Activated T-cell treated with anti-CD3 and anti-CD28 coated beads, Interleukin-2, amount 50 U/mL, for 48 hours (primary cell): ENCODE measurements at regions not wholly inside any gene's neighbourhood (a gene's known extent, or its start where the extent isn't known, plus 50 kb on each side); places are given as distances from the start of the nearest gene placed in this dataset.

Experiments used
- DNase-seq, 2 experiments: peaks; one replicate each; pipeline ENCODE4 v3.0.0-alpha.2; 2020

GRCh38 chr16:35687781-35688180 lies 2228.4 kb downstream of the TP53TG3F start:
- DNase-seq = no peak

DNA sequence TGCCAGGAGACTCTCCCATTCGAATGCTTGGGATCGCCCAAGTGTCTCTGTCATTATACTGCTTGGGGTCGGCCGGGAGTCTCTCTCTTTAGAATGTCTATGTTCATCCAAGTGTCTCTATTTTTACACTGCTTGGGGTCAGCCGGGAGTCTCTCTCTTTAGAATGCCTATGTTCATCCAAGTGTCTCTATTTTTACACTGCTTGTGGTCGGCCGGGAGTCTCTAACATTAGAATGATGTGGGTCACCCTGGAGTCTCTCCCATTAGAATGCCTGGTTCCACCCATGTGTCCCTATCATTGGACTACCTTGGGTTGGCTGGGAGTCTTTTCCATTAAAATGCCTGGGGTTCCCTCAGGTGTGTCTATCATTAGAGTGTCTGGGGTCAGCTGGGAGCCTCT lies 2230.4 kb downstream of the TP53TG3F start:
- no peak for DNase-seq

DNA sequence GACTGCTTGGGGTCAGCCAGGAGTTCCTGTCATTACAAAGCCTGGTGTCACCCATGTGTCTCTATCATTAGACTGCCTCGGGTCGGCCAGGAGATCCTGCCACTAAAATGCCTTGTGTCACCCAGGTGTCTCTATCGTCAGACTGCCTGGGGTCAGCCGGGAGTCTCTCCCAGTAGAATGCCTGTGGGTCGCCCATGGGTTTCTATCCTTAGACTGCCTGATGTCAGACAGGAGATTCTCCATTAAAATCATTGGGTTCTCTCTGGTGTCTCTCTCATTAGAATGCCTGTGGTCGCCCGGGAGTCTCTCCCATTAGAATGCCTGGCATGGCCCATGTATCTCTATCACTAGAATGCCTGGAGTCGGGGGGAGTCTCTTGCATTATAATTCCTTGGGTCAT lies 2231.0 kb downstream of the TP53TG3F start:
- DNase-seq = no peak

GRCh38 chr16:35691057-35691456 lies 2231.6 kb downstream of the TP53TG3F start:
- no peak for DNase-seq

- DNase-seq = no peak
Measured at GRCh38 chr16:35692824-35693223, 2233.4 kb downstream of the TP53TG3F start.

DNA sequence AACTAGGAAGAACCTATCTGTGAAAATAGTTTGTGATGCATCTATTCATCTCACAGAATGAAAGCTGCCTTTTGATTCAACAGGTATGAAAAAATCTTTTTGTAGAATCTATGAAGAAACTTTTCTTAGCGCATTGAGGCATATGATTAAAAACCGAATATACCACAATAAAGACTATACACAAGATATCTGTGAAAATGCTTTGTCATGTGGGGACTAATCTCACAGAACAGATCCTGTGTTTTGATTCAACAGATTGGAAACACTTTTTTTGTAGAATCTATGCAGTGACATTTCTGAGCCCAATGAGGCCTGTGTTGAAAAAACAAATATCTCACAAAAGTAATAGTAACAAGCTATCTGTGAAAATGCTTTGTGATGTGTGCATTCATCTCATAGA lies 2247.5 kb downstream of the TP53TG3F start:
- no peak for DNase-seq

GRCh38 chr16:35711435-35711834 lies 2252.0 kb downstream of the TP53TG3F start:
- no peak for DNase-seq

GRCh38 chr16:35711958-35712357 lies 2252.5 kb downstream of the TP53TG3F start:
- DNase-seq = no peak

DNA sequence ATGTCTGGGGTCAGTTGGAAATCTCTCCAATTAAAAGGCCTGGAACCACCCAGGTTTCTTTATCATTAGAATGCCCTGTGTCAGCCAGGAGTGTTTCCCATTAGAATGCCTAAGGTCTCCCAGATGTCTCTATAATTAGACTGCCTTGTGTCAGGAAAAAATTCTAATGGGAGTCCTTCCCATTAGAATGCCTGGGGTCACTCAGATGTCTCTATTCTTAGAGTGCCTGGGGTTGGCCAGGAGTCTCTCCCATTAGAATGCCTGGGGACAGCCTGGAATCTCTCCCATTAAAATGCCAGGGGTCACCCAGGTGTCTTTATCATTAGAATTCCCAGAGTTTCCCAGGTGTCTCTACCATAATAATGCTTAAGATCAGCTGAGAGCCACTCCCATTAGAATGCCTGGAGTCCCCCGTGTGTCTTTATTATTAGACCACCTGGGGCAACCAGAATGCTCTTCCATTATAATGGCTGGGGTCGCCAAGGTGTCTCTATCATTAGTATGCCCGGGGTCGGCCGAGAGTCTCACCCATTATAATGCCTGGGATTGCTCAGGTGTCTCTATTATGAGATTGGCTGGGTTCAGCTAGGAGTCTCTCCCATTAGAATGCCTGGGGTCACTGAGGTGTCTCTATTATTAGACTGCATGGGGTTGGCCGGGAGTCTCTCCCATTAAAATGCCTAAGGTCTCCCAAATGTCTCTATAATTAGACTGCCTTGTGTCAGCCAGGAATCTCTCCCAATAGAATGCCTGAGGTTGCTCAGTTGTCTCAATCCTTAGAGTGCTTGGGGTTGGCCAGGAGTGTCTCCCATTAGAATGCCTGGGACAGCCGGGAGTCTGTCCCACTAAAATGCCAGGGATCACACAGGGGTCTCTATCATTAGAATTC lies 2254.6 kb downstream of the TP53TG3F start:
- no peak for DNase-seq

DNA sequence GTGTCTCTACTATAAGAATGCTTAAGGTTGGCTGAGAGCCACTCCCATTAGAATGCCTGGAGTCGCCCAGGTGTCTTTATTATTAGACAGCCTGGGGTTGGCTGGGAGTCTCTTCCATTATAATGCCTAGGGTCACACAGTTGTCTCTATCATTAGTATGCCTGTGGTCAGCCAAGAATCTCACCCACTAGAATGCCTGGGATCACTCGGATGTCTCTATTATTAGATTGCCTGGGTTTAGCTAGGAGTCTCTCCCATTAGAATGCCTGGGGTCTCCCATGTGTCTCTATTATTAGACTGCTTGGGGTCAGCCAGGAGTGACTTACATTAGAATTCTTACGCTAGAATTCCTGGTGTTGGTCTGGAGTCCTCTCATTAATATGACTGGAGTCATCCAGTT lies 2255.3 kb downstream of the TP53TG3F start:
- no peak for DNase-seq

DNA sequence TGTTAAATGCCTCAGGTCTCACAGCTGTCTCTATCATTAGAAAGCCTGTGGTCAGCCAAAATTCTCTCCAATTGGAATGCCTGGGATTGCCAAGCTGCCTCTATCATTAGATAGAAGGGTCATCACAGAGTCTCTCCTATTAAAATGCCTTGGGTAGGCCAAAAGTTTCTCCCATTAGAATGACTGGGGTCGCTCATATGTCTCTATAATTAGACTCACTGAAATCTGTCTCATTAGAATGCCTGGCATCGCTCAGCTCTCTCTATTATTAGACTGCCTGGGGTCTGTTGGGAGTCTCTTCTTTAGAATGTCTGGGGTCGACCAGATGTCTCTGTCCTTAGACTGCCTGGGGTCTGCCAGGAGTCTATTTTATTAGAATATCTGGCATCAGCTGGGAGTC lies 2265.1 kb downstream of the TP53TG3F start:
- DNase-seq = no peak

DNA sequence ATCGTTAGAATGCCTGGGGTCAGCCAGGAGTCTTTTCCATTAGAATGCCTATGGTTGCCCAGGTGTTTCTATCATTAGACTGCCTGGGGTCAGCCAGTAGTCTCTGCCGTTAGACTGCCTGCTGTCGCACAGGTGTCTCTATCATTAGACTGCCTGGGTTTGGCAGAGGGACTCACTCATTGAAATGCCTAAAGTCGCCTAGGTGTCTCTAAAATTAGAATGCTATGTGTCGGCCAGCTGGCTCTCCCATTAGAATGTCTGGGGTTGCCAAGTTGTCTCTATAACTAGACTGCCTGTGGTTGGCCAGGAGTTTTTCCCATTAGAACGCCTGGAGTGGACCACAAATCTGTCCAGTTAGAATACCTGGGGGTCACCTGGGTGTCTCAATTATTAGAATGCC lies 2266.5 kb downstream of the TP53TG3F start:
- DNase-seq = no peak

DNA sequence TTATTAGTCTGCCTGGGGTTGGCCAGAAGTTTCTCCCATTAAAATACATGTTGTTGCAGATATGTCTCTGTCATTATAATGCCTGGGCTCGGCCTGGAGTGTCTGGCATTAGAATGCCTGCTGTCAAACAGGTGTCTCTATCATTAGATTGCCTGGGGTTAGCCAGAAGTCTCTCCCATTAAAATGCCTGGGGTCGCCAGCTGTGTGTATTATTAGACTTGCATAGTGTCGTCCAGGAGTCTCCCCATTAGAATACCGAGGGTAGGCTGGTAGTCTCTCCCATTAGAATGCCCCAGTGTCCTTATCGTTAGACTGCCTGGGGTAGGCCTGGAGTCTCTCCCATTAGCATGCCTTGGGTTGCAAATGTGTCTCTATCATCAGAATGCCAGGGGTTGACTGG lies 2270.8 kb downstream of the TP53TG3F start:
- DNase-seq = no peak

- DNase-seq = no peak
Measured at GRCh38 chr16:35731341-35732040, 2272.1 kb downstream of the TP53TG3F start.

- no peak for DNase-seq
Measured at GRCh38 chr16:35732046-35732810, 2272.8 kb downstream of the TP53TG3F start.

- no peak for DNase-seq
Measured at GRCh38 chr16:35733278-35733965, 2274.0 kb downstream of the TP53TG3F start.

DNA sequence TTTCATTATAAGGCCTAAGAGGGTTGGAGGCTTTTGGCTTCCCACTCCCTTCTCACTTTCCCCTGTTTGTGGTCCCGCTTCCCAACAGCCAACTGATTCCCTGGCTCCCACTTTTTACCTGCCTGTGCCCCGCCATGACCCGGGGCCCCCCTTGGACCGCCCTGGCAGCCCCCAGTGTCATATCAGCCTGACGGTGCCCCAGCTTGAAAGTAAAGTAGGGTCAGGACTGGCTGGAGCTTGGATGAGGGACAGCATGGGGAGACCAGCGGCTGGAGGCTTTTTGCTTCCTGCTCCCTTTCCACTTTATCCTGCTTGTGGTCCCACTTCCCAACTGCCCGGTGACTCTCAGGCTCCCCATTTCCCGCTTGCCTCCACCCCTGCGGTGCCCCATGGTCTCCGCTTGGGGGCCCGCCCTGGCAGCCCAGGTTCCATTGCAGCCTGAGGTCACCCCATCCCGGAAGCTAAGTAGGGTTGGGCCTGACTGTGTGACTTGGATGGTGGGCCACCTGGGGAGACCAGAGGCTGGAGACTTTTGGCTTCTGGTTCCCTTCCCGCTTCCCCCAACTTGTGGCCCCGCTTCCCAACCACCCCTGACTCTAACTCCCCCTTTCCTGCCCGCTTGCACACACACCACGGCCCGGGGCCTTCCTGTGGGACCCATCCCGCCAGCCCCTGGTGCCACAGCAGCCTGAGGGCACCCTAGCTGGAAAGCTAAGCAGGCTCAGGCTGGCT lies 2274.7 kb downstream of the TP53TG3F start:
- DNase-seq = no peak

GRCh38 chr16:35734728-35735402 lies 2275.5 kb downstream of the TP53TG3F start:
- no peak for DNase-seq

GRCh38 chr16:35735403-35736251 lies 2276.2 kb downstream of the TP53TG3F start:
- no peak for DNase-seq

DNA sequence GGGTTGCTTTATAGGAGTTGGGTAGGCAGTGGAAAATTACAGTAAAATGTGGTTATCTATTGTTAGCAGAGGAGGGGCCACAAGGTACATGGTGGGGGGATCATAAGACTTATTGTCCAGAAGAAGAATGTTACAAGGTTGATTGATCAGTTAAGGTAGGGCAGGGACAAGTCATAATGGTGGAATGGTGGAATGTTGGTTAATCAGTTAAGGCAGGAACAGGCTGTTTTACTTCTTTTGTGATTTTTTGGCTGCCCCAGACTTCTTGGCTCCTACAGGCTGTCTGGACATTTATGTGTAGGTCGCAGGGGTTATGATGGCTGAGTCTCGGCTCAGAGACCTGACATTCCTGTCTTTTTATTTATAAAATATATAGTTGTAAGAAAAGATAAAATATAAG lies 2277.1 kb downstream of the TP53TG3F start:
- DNase-seq = no peak

- DNase-seq = no peak
Measured at GRCh38 chr16:35737076-35737475, 2277.7 kb downstream of the TP53TG3F start.
